NCI-H146 treated with DMSO at 0.1 percent for 48 hours (cell line): ENCODE measurements at regions not wholly inside any gene's neighbourhood (a gene's known extent, or its start where the extent isn't known, plus 50 kb on each side); places are given as distances from the start of the nearest gene placed in this dataset.

Experiments used
- DNase-seq: peaks from one replicate; lab custom pipeline; 2025; ENCODE audit not compliant: unreplicated experiment; lab: John Stamatoyannopoulos, UW

DNA sequence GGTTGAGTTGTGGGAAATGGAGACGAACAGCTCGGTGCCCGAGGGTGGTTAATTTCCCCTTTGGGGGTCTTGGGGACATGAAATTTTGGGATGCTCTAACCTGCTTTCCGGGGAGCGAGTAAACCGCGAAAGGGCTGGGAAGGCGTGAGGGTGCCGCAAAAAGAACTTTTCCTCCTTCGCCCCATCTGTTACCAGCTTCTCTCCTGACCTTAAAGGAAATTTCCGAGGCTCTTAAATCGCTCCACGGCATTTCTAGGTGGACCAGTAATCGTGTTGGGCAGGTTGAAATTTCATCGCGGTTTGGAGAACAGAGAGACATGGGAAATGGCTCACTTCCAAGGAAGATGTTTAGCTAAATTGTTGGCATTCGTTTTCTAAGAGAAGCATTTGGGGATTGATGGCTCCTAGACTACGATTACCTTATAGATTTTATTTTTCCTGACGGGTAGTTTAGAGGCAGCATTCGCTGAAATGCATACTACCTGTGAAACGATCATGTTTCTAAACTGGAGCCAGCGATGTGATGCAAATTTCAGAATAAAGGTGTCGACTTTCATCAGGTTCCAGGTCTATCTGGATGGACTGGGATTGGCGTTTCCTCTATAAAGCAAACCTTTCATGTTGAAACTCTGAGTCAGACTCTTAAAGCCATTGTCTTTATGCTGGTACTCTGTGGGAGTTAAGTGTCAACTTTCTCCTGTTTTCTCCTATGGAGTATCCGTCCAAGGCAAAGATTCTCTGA is 414.5 kb downstream of the PCNX1 start:
- peak; percentile 9 for DNase-seq

GRCh38 chr14:71322655-71323250 is 415.5 kb downstream of the PCNX1 start:
- DNase-seq: no peak

- DNase-seq: no peak
These were observed 417.6 kb downstream of the PCNX1 start for GRCh38 chr14:71324767-71325272.

- DNase-seq: no peak
These were observed 420.4 kb downstream of the PCNX1 start for GRCh38 chr14:71327691-71328090.

DNA sequence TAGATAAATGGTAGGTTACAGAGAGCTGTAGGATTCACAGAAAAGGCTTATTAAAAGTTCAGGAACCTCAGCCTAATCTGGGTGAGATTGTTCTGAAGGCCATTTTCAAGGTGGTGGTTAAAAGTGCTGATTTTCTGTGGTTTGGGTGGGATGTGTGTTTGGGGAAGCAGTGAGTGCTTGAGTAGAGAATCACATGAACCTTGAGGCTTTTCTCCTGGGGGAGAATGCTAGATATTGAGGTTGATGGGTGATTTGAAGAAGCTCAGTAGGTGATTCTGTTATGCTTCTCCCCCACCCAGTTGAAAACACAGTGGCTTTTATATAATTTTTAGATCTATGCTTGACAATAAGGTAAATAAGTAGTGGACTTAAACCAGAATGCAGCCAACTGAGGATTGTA is 420.9 kb downstream of the PCNX1 start:
- no peak for DNase-seq

GRCh38 chr14:71328954-71329353 is 421.7 kb downstream of the PCNX1 start:
- DNase-seq: no peak

DNA sequence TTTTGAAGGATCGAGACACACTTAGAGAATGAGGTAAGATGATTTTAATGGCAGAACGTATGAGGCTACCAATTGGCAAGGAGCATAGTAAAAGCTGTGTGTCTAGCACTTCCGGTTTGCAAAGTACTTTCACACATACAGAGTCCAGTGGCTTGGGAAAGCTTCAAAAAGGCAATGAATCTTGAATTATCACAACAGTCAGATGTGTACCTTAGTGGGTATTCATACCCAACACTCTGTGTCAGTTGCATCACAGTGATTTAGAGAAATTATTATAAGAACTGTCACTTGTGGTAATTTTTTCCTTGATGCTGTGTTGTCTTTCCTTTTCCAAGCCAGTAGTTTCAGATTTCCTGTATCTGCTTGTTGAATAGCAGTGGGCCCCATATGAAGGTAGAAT is 424.1 kb downstream of the PCNX1 start:
- no peak for DNase-seq

GRCh38 chr14:71332476-71332875 is 425.2 kb downstream of the PCNX1 start:
- DNase-seq: no peak

GRCh38 chr14:71333705-71334104 is 426.4 kb downstream of the PCNX1 start:
- no peak for DNase-seq

GRCh38 chr14:71336489-71337192 is 429.4 kb downstream of the PCNX1 start:
- DNase-seq: no peak

DNA sequence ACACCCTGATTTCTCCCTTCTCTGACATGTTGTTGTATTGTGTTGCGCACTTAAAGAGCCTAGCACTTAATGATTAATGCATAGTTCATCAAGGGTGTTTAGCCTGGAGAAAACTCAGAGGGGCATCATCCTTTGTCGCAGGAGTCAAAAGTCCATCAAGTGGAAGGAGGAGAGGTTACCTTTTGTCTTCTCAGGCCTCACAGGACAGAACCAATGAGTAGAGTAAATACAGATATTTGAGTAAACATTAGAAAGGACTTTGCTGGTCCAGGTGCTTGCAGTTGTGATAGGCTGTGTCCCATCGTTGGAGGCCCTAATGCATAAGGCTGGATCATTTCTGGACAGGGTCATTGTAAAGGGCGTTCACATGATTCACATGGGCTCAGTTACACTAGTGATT is 430.9 kb downstream of the PCNX1 start:
- peak; percentile 22 for DNase-seq

- DNase-seq: no peak
These were observed 432.6 kb downstream of the PCNX1 start for GRCh38 chr14:71339650-71340415.

- no peak for DNase-seq
These were observed 433.9 kb downstream of the PCNX1 start for GRCh38 chr14:71341156-71341555.

GRCh38 chr14:71343724-71344123 is 436.5 kb downstream of the PCNX1 start:
- DNase-seq: no peak

DNA sequence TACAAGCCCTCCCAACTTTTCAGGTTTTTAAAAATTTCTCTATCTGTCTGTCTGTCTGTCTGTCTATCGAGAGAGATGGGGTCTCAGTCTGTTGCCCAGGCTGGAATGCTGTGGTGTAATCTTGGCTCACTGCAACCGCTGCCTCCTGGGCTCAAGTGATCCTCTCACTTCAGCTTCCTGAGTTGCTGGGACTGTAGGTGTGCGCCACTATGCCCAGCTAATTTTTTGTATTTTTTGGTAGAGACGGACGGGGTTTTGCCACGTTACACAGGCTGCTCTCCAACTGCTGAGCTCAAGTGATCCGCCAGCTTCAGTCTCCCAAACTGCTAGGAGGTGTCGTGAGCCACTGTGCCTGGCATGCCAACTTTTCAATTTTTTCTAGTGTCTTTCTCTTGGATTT is 437.2 kb downstream of the PCNX1 start:
- DNase-seq: no peak

DNA sequence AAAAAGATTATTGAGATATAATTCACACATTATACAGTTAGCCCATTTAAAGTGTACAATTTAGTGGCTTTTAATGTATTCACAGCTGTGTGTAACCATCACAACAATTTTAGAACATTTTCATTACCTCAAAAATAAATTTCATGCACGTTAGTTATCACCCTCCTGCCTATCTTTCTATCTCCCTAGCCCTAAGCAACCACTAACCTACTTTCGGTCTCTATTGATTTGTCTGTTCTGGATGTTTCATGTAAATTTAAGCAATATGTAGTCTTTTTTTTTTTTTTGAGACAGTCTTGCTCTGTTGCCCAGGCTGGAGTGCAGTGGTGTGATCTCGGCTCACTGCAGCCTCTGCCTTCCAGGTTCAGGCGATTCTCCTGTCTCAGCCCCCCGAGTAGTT is 439.4 kb downstream of the PCNX1 start:
- no peak for DNase-seq

- DNase-seq: no peak
These were observed 441.1 kb downstream of the PCNX1 start for GRCh38 chr14:71348394-71348793.

DNA sequence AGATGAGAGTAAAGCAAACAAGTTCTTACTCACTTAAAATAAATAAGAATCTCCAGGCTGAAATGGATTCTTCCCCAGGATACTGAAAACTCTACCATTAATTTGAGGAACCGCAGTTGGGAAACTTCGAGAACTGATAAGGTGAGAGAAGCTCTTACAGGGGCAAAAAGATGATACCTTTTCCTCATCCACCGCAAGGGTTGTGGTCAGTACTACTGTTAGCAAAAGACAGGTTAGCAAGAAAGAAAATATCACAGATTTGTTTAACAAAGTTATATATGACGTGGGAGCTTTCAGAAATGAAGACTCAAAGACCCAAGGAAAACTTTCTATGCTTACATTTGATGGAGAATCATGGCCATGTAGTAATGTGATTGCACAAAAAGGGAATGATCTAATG is 441.6 kb downstream of the PCNX1 start:
- no peak for DNase-seq

GRCh38 chr14:71354142-71354541 is 446.9 kb downstream of the PCNX1 start:
- no peak for DNase-seq

- no peak for DNase-seq
These were observed 447.5 kb downstream of the PCNX1 start for GRCh38 chr14:71354801-71355200.
